Suprapubic skin (tissue), 4 donors: ENCODE measurements at regions not wholly inside any gene's neighbourhood (a gene's known extent, or its start where the extent isn't known, plus 50 kb on each side); places are given as distances from the start of the nearest gene placed in this dataset.

ENCODE experiments used
- DNase-seq, 2 donors: peaks; one replicate each; pipeline ENCODE4 v3.0.0-alpha.2; 2019; ENCODE audit warnings: low spot score in 2 of 2
- H3K27ac ChIP-seq: fragments of 200-600 bp; sonication (generic); one replicate; pipeline ENCODE4 v1.5.1; 2019
- H3K27me3 ChIP-seq: fragments of 200-600 bp; sonication (generic); one replicate; pipeline ENCODE4 v1.5.1; 2019
- H3K36me3 ChIP-seq: fragments of 200-600 bp; sonication (generic); one replicate; pipeline ENCODE4 v1.5.1; 2019
- H3K4me1 ChIP-seq: fragments of 200-600 bp; sonication (generic); one replicate; pipeline ENCODE4 v1.5.1; 2019
- H3K4me3 ChIP-seq: fragments of 200-600 bp; sonication (generic); one replicate; pipeline ENCODE4 v1.5.1; 2019; ENCODE audit warnings: mild to moderate bottlenecking
- H3K9me3 ChIP-seq: fragments of 200-600 bp; sonication (generic); one replicate; pipeline ENCODE4 v1.5.1; 2019
- CTCF ChIP-seq, 2 donors: fragments of 200-600 bp in 1 of 2; fragments of 450-650 bp in 1 of 2; sonication (generic) in 1 of 2; IDR thresholded peaks; one replicate each; pipeline ENCODE4 v1.5.1; 2016 to 2019; ENCODE audit warnings: antibody characterized with exemption in 2 of 2, mild to moderate bottlenecking in 1 of 2, moderate library complexity in 1 of 2
- EP300 ChIP-seq: sonication (generic); formaldehyde crosslinking; IDR thresholded peaks from one replicate; pipeline ENCODE4 v1.6.1; 2017; ENCODE audit warnings: antibody characterized with exemption
- POLR2A ChIP-seq, 2 donors: fragments of 450-650 bp; IDR thresholded peaks; one replicate each; pipeline ENCODE4 v1.6.1; 2017; ENCODE audit warnings: antibody characterized with exemption in 2 of 2, mild to moderate bottlenecking in 2 of 2, moderate library complexity in 2 of 2
- POLR2AphosphoS5 ChIP-seq, 3 donors: sonication (generic); formaldehyde crosslinking; IDR thresholded peaks; one replicate each; pipeline ENCODE4 v1.6.1; 2017; ENCODE audit warnings: antibody characterized with exemption in 3 of 3
- WGBS: methylation state at CpG from one replicate; pipeline ENCODE4 v1.1.5; 2018; 5-methylcytosine and 5-hydroxymethylcytosine counted together

DNA sequence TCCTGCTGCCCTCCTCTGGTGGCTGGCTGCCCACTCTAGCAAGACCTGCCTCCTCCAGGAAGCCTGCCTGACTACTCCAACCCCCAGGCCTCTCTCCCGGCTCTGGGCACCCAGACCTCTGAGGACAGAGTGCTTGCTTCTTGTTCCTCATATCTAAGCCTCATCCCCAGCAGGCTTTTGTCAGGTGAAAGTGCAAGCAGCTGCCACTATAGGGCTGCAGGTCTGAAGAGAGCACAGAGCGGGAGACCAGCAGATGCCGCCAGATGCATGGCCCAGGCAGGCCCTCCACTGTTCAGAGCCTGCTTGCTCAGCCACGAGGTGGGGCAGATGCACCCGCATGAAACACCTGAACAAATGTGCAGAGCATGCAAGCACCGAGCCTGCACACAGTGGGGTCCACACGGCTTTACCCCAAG is 73.0 kb downstream of the SERPINA3 start:
- Histone ChIP-seq H3K4me1 (peaks cover 3% of the 10 kb centered on the region), H3K27ac (no peak overlapping the region), H3K9me3 (no peaks in the 10 kb centered on the region), H3K27me3 (peaks cover 2% of the 10 kb centered on the region), H3K4me3 (no peak overlapping the region), H3K36me3 (no peaks in the 10 kb centered on the region)
- WGBS, result 69% methylated on average over 4 of the region's 7 CpGs
- peak in 1 of 2 donors; percentile 36 for DNase-seq
- TF ChIP-seq EP300, result no peak
- TF ChIP-seq POLR2A (IDR thresholded peaks at IDR 0.05), result no peak
- no peak for TF ChIP-seq CTCF (IDR thresholded peaks at IDR 0.05)
- TF ChIP-seq POLR2AphosphoS5 (IDR thresholded peaks at IDR 0.05), result no peak

DNA sequence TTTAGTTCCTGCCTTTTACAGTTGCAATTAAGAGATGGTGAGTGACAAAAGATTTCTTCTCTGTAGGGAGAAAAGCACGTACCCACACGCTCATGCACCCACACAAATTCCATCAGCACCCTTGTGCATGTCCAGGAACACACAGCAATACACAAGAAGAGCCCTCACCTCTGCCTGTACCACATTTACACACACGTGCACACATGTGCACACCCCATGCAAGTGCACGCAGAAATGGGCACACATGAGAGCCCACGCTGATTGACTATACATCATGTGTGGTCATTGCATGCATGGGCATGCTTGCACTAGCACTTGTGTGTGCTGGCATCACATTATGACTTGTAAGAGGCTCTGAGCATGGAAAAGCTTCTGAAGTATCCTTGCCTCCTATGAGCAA is 70.5 kb downstream of the SERPINA3 start:
- DNase-seq, result no peak
- TF ChIP-seq CTCF (IDR thresholded peaks at IDR 0.05) (no peak), EP300 (no peak), POLR2AphosphoS5 (IDR thresholded peaks at IDR 0.05) (no peak), POLR2A (IDR thresholded peaks at IDR 0.05) (no peak)
- Histone ChIP-seq H3K9me3 (no peaks in the 10 kb centered on the region), H3K4me3 (no peak overlapping the region), H3K4me1 (no peaks in the 10 kb centered on the region), H3K27ac (no peak overlapping the region), H3K27me3 (no peaks in the 10 kb centered on the region), H3K36me3 (no peaks in the 10 kb centered on the region)
- 51% methylated on average over 5 of the region's 5 CpGs for WGBS

DNA sequence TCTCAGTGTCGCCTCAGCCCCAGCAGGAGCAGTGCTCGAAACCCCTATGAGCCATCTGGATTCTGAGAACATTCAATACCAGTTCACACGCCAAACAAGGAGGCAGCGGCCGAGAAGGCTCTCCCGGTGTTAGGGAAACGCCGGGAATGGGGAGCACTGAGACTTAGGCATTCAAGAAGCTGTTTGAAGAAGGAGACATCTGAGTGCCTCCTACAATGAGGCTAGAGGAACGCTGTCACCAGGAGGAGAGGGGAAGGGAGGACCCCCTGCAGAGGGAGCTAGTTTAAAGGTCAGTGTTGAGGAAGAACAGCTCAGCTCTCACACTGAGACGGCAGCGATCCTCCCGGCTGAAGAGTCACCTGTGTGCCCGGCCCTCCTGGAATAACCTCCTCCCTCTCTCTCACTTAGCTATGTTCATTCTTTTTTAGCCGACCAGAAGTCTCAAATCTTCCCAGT is 69.9 kb downstream of the SERPINA3 start:
- peak in 1 of 2 donors; percentile 48 for DNase-seq
- Histone ChIP-seq H3K36me3 (no peaks in the 10 kb centered on the region), H3K27ac (no peak overlapping the region), H3K4me3 (no peak overlapping the region), H3K9me3 (no peaks in the 10 kb centered on the region), H3K4me1 (no peaks in the 10 kb centered on the region), H3K27me3 (no peaks in the 10 kb centered on the region)
- WGBS, result 84% methylated on average over 14 of the region's 14 CpGs
- TF ChIP-seq CTCF (IDR thresholded peaks at IDR 0.05), result no peak
- no peak for TF ChIP-seq POLR2A (IDR thresholded peaks at IDR 0.05)
- TF ChIP-seq EP300, result no peak
- TF ChIP-seq POLR2AphosphoS5 (IDR thresholded peaks at IDR 0.05), result no peak

DNA sequence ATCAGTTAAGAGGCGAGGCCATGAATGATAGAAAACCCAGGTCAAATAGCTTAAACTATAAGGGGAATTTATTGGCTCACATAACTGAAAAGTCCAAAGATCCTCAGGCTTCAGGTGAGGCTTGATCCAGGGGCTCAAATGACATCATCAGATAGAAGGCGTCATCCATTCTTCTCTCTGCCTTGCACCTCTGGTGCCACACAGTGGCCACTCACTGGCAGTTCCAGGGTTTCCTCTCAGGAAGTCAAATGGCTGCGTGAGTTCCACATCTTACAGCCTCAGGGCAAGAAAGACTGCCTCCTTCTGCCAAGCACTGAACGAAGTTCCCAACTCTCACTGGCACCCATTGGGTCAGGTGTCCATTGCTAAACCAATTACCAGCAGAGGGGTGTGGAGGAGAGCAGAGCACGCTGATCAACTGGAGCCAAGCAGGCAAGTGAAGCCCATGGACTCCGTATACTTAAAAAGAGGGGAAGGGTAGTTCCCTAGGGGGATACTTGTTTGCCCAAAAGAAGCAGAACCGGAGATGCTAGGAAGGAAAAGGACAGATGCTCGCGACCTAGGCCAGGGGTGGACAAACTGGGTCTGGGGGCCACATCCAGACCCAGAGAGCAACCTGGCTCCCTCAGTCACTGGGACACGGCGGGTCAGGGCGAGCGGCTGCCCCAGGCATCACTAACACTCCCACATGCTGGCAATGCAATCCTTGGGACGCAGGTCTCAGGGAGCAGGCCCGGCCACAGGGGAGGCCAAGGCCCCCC is 69.3 kb downstream of the SERPINA3 start:
- Histone ChIP-seq H3K27ac (no peak overlapping the region), H3K4me1 (no peaks in the 10 kb centered on the region), H3K9me3 (no peaks in the 10 kb centered on the region), H3K27me3 (no peaks in the 10 kb centered on the region), H3K4me3 (no peak overlapping the region), H3K36me3 (no peaks in the 10 kb centered on the region)
- DNase-seq, result peak; percentile 31 to 60
- TF ChIP-seq POLR2A (IDR thresholded peaks at IDR 0.05), result no peak
- TF ChIP-seq CTCF (IDR thresholded peaks at IDR 0.05), result peak in 1 of 2 donors; percentile 50
- 72% methylated on average over 14 of the region's 15 CpGs for WGBS

GRCh38 chr14:94680862-94681288 is 68.7 kb downstream of the SERPINA3 start:
- Histone ChIP-seq H3K4me3 (no peak overlapping the region), H3K36me3 (no peaks in the 10 kb centered on the region), H3K4me1 (no peaks in the 10 kb centered on the region), H3K27me3 (no peaks in the 10 kb centered on the region), H3K27ac (no peak overlapping the region), H3K9me3 (no peaks in the 10 kb centered on the region)
- 79% methylated on average over 6 of the region's 6 CpGs for WGBS
- DNase-seq, result peak; percentile 26 to 40
- no peak for TF ChIP-seq POLR2A (IDR thresholded peaks at IDR 0.05)
- TF ChIP-seq POLR2AphosphoS5 (IDR thresholded peaks at IDR 0.05), result no peak
- TF ChIP-seq CTCF (IDR thresholded peaks at IDR 0.05), result no peak
- TF ChIP-seq EP300, result no peak
